ENCODE measurements at regions not wholly inside any gene's neighbourhood (a gene's known extent, or its start where the extent isn't known, plus 50 kb on each side); places are given as distances from the start of the nearest gene placed in this dataset.

DNA sequence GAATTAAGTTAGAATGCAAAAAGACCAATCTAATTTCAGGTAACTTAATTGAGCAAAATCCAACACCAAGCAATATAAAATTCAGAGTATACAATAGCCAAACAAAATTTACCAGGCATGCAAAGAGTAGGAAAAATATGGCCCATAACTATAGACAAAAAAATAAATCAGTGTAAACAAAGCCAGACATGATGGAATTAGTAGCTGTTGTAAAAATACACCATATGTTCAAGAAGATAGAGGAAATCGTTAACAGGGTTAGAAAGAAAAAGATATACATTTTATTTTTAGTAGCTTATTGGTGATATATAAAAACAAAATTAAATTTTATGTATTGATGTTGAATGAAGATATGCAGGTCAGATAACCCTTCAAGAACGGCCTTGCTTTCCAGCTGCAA is 621.1 kb upstream of the MIR17HG start:
- TF ChIP-seq, protein P1, sequence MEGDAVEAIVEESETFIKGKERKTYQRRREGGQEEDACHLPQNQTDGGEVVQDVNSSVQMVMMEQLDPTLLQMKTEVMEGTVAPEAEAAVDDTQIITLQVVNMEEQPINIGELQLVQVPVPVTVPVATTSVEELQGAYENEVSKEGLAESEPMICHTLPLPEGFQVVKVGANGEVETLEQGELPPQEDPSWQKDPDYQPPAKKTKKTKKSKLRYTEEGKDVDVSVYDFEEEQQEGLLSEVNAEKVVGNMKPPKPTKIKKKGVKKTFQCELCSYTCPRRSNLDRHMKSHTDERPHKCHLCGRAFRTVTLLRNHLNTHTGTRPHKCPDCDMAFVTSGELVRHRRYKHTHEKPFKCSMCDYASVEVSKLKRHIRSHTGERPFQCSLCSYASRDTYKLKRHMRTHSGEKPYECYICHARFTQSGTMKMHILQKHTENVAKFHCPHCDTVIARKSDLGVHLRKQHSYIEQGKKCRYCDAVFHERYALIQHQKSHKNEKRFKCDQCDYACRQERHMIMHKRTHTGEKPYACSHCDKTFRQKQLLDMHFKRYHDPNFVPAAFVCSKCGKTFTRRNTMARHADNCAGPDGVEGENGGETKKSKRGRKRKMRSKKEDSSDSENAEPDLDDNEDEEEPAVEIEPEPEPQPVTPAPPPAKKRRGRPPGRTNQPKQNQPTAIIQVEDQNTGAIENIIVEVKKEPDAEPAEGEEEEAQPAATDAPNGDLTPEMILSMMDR (IDR thresholded peaks at IDR 0.05) = no peak
- TF ChIP-seq EZH2 (IDR thresholded peaks at IDR 0.05) = no peak

Data from neural progenitor cell (in vitro differentiated cells).